ENCODE measurements at regions not wholly inside any gene's neighbourhood (a gene's known extent, or its start where the extent isn't known, plus 50 kb on each side); places are given as distances from the start of the nearest gene placed in this dataset.

DNA sequence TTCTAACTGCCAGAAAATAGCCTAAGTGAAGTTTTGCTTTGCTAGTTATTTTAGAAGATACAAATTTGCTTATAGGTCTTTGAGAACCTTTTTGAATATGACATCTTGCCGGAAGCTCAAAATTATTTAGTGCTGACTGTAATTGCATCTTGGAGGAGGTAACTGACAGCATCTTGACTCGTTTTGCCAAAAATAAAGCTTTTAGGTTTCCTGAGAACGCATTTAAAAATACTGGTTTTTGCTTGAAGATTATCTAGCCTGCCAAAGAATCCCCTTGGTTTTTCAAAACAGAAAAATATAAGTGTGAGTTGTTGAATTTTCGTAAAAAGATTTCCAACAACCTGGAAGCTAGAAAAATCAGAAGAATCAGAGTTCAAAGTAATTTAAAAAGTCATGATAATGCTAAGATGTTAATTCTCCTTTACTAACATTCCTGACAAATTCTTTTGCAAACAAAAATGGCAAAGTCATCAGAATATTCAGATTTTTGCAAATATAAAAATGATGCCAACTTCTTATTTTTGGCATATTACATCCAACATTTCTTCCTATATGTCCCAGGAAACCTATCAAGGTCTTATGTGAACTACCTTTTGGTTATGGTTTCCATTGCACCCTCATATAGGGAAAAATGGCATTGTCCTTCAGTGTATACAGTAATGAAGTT is 178.0 kb upstream of the SLC8A1 start:
- TF ChIP-seq CTCF (IDR thresholded peaks at IDR 0.05; ENCODE audit: insufficient read depth, low read depth, low read length) (no peak), EZH2 (IDR thresholded peaks at IDR 0.05; ENCODE audit: insufficient read depth, low read length) (no peak)

Measured in astrocyte (in vitro differentiated cells and primary cell).